Left lung (tissue), 4 donors: ENCODE measurements at regions not wholly inside any gene's neighbourhood (a gene's known extent, or its start where the extent isn't known, plus 50 kb on each side); places are given as distances from the start of the nearest gene placed in this dataset.
"Not testable (repeated sequence)": the region's sequence is repeated elsewhere in the genome, so short reads cannot be mapped to it uniquely, and the experiment has no call there.

Experiments used
- ATAC-seq: fragments of 200-7000 bp; cut with Tn5 transposase; one replicate; pipeline ENCODE4 v1.9.1; 2020; ENCODE audit warnings: moderate library complexity
- DNase-seq, 4 donors: peaks; one replicate each; pipeline ENCODE4 v3.0.0-alpha.2; 2013 to 2020
- H3K27ac ChIP-seq, 2 donors: fragments of 200-600 bp; sonication (generic) in 1 of 2; one replicate each; pipeline versions ENCODE4 v1.5.0 to v1.8.0; 2020 to 2021
- H3K27me3 ChIP-seq, 2 donors: fragments of 200-600 bp; sonication (generic) in 1 of 2; one replicate each; pipeline versions ENCODE4 v1.5.0 to v1.8.0; 2020 to 2021
- H3K36me3 ChIP-seq, 2 donors: fragments of 200-600 bp; sonication (generic) in 1 of 2; one replicate each; pipeline versions ENCODE4 v1.5.0 to v1.8.0; 2020 to 2021
- H3K4me1 ChIP-seq, 2 donors: fragments of 200-600 bp; one replicate each; pipeline ENCODE4 v1.8.0; 2021
- H3K4me3 ChIP-seq, 2 donors: fragments of 200-600 bp; sonication (generic) in 1 of 2; one replicate each; pipeline versions ENCODE4 v1.5.0 to v1.8.0; 2020 to 2021; ENCODE audit warnings: mild to moderate bottlenecking in 1 of 2
- H3K9me3 ChIP-seq, 2 donors: fragments of 200-600 bp; sonication (generic) in 1 of 2; one replicate each; pipeline versions ENCODE4 v1.5.0 to v1.8.0; 2020 to 2021
- intact Hi-C, 2 donors: fragments of 100-400 bp; cut with DNase I; formaldehyde crosslinking; loops; one replicate each; pipeline versions ENCODE4 v1.11.2 to v1.14.2; 2022
- TF ChIP-seq, protein P1 (sequence below), 2 donors: fragments of 200-600 bp; sonication (generic) in 1 of 2; IDR thresholded peaks; one replicate each; pipeline versions ENCODE4 v1.5.0 to v1.8.0; 2021; ENCODE audit warnings: antibody characterized with exemption in 2 of 2
- donor health status: DM: no; HTN: yes; CAD: no.
- donor health status: DM: no; HTN: no; CAD: no.

DNA sequence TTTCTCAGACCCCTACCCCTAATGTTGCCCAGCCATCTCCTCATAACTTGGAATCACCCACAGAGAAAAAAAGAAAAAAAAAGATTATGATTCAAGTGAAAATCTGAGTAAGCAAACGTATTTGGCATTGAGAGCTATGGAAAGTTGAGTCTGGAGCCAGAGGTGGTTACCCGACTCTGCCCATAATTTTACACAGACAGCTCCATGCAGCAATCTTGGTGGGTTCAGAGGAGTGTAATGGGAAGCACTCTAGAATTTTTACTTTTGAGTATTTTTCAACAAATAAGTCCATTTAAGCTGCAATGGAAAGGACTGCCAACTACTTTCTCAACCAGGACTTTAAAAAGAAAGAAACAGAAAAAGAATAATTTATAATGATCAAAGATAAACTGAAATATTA is 62.7 kb downstream of the ZC3H11B start:
- H3K4me3 ChIP-seq = no peak overlapping the region
- no peaks in the 10 kb centered on the region for H3K4me1 ChIP-seq
- H3K9me3 ChIP-seq = no peaks in the 10 kb centered on the region
- no peak for DNase-seq
- H3K27me3 ChIP-seq = no peaks in the 10 kb centered on the region
- TF ChIP-seq, protein P1, sequence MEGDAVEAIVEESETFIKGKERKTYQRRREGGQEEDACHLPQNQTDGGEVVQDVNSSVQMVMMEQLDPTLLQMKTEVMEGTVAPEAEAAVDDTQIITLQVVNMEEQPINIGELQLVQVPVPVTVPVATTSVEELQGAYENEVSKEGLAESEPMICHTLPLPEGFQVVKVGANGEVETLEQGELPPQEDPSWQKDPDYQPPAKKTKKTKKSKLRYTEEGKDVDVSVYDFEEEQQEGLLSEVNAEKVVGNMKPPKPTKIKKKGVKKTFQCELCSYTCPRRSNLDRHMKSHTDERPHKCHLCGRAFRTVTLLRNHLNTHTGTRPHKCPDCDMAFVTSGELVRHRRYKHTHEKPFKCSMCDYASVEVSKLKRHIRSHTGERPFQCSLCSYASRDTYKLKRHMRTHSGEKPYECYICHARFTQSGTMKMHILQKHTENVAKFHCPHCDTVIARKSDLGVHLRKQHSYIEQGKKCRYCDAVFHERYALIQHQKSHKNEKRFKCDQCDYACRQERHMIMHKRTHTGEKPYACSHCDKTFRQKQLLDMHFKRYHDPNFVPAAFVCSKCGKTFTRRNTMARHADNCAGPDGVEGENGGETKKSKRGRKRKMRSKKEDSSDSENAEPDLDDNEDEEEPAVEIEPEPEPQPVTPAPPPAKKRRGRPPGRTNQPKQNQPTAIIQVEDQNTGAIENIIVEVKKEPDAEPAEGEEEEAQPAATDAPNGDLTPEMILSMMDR (IDR thresholded peaks at IDR 0.05) = no peak
- no peak for ATAC-seq
- H3K27ac ChIP-seq = no peak overlapping the region
- intact Hi-C loops = no loop called here
- no peaks in the 10 kb centered on the region for H3K36me3 ChIP-seq

DNA sequence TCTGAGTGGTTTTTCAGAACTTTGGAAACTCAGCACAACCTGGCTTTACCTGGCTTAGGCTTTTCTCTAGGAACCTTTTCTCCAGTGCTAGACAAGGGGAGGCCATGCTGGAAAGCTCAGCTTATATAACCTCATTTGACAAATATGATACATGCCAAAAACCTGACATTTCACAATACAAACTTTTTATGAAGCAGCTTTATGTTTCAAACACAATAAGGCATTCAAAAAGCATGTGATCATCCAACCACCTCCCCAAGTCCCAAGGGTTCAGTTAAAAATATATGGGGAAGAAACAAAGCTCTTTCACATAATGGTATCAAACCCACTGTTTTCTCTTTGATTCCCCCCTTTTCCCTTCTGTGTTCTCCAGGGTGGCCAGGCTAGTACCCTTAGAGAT is 63.7 kb downstream of the ZC3H11B start:
- DNase-seq = no peak
- Histone ChIP-seq H3K9me3 (no peaks in the 10 kb centered on the region), H3K4me1 (no peaks in the 10 kb centered on the region), H3K27ac (no peak overlapping the region), H3K27me3 (no peaks in the 10 kb centered on the region), H3K4me3 (no peak overlapping the region), H3K36me3 (no peaks in the 10 kb centered on the region)
- ATAC-seq = no peak
- intact Hi-C loops = no loop called here
- TF ChIP-seq, protein P1 (IDR thresholded peaks at IDR 0.05) = no peak

DNA sequence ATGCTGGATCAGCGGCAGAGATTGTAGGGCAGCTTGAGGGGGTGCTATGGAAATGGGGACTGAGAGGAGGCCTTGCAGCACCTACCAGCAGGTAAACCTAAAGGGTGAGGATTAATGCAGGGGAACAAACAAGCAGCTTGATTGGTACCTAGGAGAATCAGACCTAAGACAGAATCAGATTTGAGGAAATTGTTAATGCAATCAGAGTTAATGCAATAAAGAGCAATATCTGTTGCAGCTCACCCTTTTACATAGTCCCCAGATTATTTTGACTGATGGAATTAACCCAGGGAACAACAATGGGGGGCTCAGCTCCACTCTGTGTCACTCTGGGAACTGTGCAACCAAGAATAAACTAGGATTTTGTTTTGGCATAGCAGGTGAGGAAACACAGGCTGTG is 64.5 kb downstream of the ZC3H11B start:
- no peaks in the 10 kb centered on the region for H3K9me3 ChIP-seq
- no peak for ATAC-seq
- no peaks in the 10 kb centered on the region for H3K36me3 ChIP-seq
- no peaks in the 10 kb centered on the region for H3K4me1 ChIP-seq
- H3K27me3 ChIP-seq = no peaks in the 10 kb centered on the region
- H3K4me3 ChIP-seq = no peak overlapping the region
- DNase-seq = no peak
- intact Hi-C loops = no loop called here
- no peak overlapping the region for H3K27ac ChIP-seq
- TF ChIP-seq, protein P1 (IDR thresholded peaks at IDR 0.05) = no peak

DNA sequence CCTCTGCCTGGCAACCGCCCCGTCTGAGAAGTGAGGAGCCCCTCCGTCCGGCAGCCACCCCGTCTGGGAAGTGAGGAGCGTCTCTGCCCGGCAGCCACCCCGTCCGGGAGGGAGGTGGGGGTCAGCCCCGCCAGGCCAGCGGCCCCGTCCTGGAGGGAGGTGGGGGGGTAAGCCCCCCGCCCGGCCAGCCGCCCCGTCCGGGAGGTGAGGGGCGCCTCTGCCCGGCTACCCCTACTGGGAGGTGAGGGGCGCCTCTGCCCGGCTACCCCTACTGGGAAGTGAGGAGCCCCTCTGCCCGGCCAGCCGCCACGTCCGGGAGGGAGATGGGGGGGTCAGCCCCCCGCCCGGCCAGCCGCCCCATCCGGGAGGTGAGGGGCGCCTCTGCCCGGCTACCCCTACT is 67.1 kb downstream of the ZC3H11B start:
- ATAC-seq, H3K27me3 ChIP-seq, intact Hi-C loops, H3K4me3 ChIP-seq, H3K9me3 ChIP-seq, H3K4me1 ChIP-seq, H3K36me3 ChIP-seq, H3K27ac ChIP-seq: not testable (repeated sequence)
- peak in 1 of 4 donors; percentile 46 for DNase-seq

DNA sequence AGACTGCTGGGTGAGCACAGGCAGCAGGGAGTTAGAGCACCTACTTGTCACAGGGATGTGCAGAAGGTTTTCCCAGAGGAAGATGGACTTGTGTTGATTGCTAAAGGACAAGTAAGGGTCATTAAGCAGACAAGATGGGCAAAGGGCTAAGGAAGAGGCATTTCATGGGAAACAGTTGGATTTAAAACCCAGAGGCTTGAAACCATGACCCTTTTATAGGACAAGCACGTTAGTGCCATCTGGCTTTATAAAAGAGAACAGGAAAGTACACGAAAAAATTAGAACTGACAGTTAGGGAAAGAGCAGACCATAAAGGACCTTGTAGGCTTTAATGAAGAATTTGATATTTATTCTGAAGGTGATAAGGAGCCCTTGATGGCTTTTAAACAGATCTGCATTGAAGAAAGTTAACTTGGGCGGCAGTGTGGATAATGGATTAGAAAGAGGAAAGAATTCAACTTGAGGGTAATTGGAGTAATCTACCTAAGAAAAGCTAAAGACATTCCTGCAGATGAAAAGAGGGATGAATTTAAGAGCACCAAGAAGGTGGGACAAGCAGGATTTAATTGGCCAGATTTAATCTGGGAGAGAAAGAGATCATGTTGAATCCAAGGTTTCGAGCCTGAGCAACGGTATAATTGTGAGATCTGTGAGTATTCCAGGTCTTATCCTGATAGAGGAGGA is 68.6 kb downstream of the ZC3H11B start:
- TF ChIP-seq, protein P1 (IDR thresholded peaks at IDR 0.05) = no peak
- no peak overlapping the region for H3K27ac ChIP-seq
- H3K27me3 ChIP-seq = no peaks in the 10 kb centered on the region
- ATAC-seq (no peak), DNase-seq (peak in 1 of 4 donors; percentile 33)
- no peak overlapping the region for H3K4me3 ChIP-seq
- intact Hi-C loops = no loop called here
- no peaks in the 10 kb centered on the region for H3K9me3 ChIP-seq
- H3K36me3 ChIP-seq = no peaks in the 10 kb centered on the region
- H3K4me1 ChIP-seq = no peaks in the 10 kb centered on the region
